GM19023 (cell line): ENCODE measurements at regions not wholly inside any gene's neighbourhood (a gene's known extent, or its start where the extent isn't known, plus 50 kb on each side); places are given as distances from the start of the nearest gene placed in this dataset.
"Not testable (repeated sequence)": the region's sequence is repeated elsewhere in the genome, so short reads cannot be mapped to it uniquely, and the experiment has no call there.

Experiments
- ATAC-seq: cut with Tn5 transposase; IDR thresholded peaks from one replicate; pipeline ENCODE4 v1.9.1; 2021; ENCODE audit warnings: mild to moderate bottlenecking, moderate library complexity; ENCODE audit not compliant: unreplicated experiment

- no peak for ATAC-seq
Observed at GRCh38 chr1:233473549-233474204, 140.2 kb upstream of the KCNK1 start.

- ATAC-seq, result no peak
Observed at GRCh38 chr1:233477359-233477758, 136.5 kb upstream of the KCNK1 start.

- ATAC-seq, result no peak
Observed at GRCh38 chr1:233478611-233479010, 135.3 kb upstream of the KCNK1 start.

GRCh38 chr1:233479110-233479890 is 134.6 kb upstream of the KCNK1 start:
- no peak for ATAC-seq

- ATAC-seq, result no peak
Observed at GRCh38 chr1:233480198-233480597, 133.7 kb upstream of the KCNK1 start.

- ATAC-seq, result no peak
Observed at GRCh38 chr1:233482388-233482787, 131.5 kb upstream of the KCNK1 start.

- no peak for ATAC-seq
Observed at GRCh38 chr1:233485385-233485784, 128.5 kb upstream of the KCNK1 start.

- no peak for ATAC-seq
Observed at GRCh38 chr1:233485809-233486398, 128.0 kb upstream of the KCNK1 start.

GRCh38 chr1:233487408-233487807 is 126.5 kb upstream of the KCNK1 start:
- ATAC-seq, result no peak

- no peak for ATAC-seq
Observed at GRCh38 chr1:233489411-233489810, 124.5 kb upstream of the KCNK1 start.

- no peak for ATAC-seq
Observed at GRCh38 chr1:233490488-233490887, 123.4 kb upstream of the KCNK1 start.

- no peak for ATAC-seq
Observed at GRCh38 chr1:233491953-233492620, 121.8 kb upstream of the KCNK1 start.

GRCh38 chr1:233496993-233497392 is 116.9 kb upstream of the KCNK1 start:
- no peak for ATAC-seq

- no peak for ATAC-seq
Observed at GRCh38 chr1:233497679-233498078, 116.2 kb upstream of the KCNK1 start.

- ATAC-seq, result no peak
Observed at GRCh38 chr1:233500106-233500505, 113.8 kb upstream of the KCNK1 start.

GRCh38 chr1:233503366-233503954 is 110.4 kb upstream of the KCNK1 start:
- ATAC-seq, result no peak

GRCh38 chr1:233505130-233505529 is 108.8 kb upstream of the KCNK1 start:
- no peak for ATAC-seq

- not testable (repeated sequence) for ATAC-seq
Observed at GRCh38 chr1:233505889-233506288, 108.0 kb upstream of the KCNK1 start.

- ATAC-seq, result no peak
Observed at GRCh38 chr1:233509526-233509925, 104.4 kb upstream of the KCNK1 start.

- no peak for ATAC-seq
Observed at GRCh38 chr1:233512538-233512937, 101.4 kb upstream of the KCNK1 start.

GRCh38 chr1:233513431-233513830 is 100.5 kb upstream of the KCNK1 start:
- ATAC-seq, result no peak
